Spleen (tissue), 11 donors: ENCODE measurements at regions not wholly inside any gene's neighbourhood (a gene's known extent, or its start where the extent isn't known, plus 50 kb on each side); places are given as distances from the start of the nearest gene placed in this dataset.

Experiments used
- DNase-seq: peaks from one replicate; pipeline ENCODE4 v3.0.0-alpha.2; 2020
- H3K27ac ChIP-seq, 8 donors: fragments of 200-600 bp; sonication (generic) in 7 of 8; 1 replicate in 4 of 8; 2 replicates in 4 of 8; pipeline versions ENCODE4 v1.5.0 to v1.8.0; 2016 to 2021; ENCODE audit warnings: inconsistent platforms in 4 of 8, mild to moderate bottlenecking in 4 of 8, moderate library complexity in 1 of 8
- H3K27me3 ChIP-seq, 7 donors: fragments of 200-600 bp; sonication (generic) in 6 of 7; replicated peaks in 1 of 7; 1 replicate in 4 of 7; 2 replicates in 3 of 7; pipeline versions ENCODE4 v1.5.0 to v1.8.0; 2016 to 2021; ENCODE audit warnings: inconsistent platforms in 3 of 7, mild to moderate bottlenecking in 1 of 7
- H3K36me3 ChIP-seq, 6 donors: fragments of 200-600 bp; sonication (generic) in 5 of 6; 1 replicate in 4 of 6; 2 replicates in 2 of 6; pipeline versions ENCODE4 v1.5.0 to v1.8.0; 2016 to 2021; ENCODE audit warnings: inconsistent platforms in 2 of 6
- H3K4me1 ChIP-seq, 6 donors: fragments of 200-600 bp; sonication (generic) in 5 of 6; 1 replicate in 3 of 6; 2 replicates in 3 of 6; pipeline versions ENCODE4 v1.5.0 to v1.8.0; 2016 to 2021; ENCODE audit warnings: inconsistent platforms in 3 of 6
- H3K4me3 ChIP-seq, 8 donors: fragments of 200-600 bp; sonication (generic) in 7 of 8; 1 replicate in 4 of 8; 2 replicates in 4 of 8; pipeline versions ENCODE4 v1.5.0 to v1.8.0; 2016 to 2021; ENCODE audit warnings: inconsistent platforms in 4 of 8, mild to moderate bottlenecking in 4 of 8, moderate library complexity in 2 of 8
- H3K9me3 ChIP-seq, 8 donors: fragments of 200-600 bp; sonication (generic) in 7 of 8; 1 replicate in 4 of 8; 2 replicates in 4 of 8; pipeline versions ENCODE4 v1.5.0 to v1.8.0; 2016 to 2021; ENCODE audit warnings: inconsistent platforms in 4 of 8
- POLR2A ChIP-seq, 3 donors: fragments of 450-650 bp; IDR thresholded peaks; one replicate each; pipeline ENCODE4 v1.5.1; 2017; ENCODE audit warnings: antibody characterized with exemption in 3 of 3, mild to moderate bottlenecking in 1 of 3
- POLR2AphosphoS5 ChIP-seq, 3 donors: sonication (generic); formaldehyde crosslinking; IDR thresholded peaks; one replicate each; pipeline ENCODE4 v1.5.1; 2017; ENCODE audit warnings: antibody characterized with exemption in 3 of 3
- WGBS, 5 donors: extraction: QIAGEN DNeasy Blood & Tissue Kit in 3 of 5; methylation state at CpG; one replicate each; pipeline versions ENCODE4 v1.1.5 to v1.1.7; 2013 to 2018; 5-methylcytosine and 5-hydroxymethylcytosine counted together
- intact Hi-C: fragments of 100-400 bp; cut with DNase I; formaldehyde crosslinking; loops from one replicate; pipeline ENCODE4 v1.15.0; 2023; ENCODE audit warnings: low total_unique reads
- TF ChIP-seq, protein P1 (sequence below), 11 experiments: fragments of 200-600 bp in 7 of 11; fragments of 450-650 bp in 4 of 11; sonication (generic) in 4 of 11; IDR thresholded peaks in 8 of 11; conservative IDR thresholded peaks in 3 of 11; 1 replicate in 7 of 11; 2 replicates in 4 of 11; pipeline versions ENCODE4 v1.4.0 to v1.8.0; 2016 to 2021; ENCODE audit warnings: antibody characterized with exemption in 11 of 11, inconsistent platforms in 4 of 11, mild to moderate bottlenecking in 1 of 11
- donor health status: healthy with polysubstance abuse.
- donor health status: DM: no; HTN: no; CAD: no; lungs with moderate emphysema.
- donor health status: DM: no; HTN: no; CAD: no.
- donor health status: Bipolar disorder and iron deficiency.
- donor health status: healthy.
- donor health status: DM: no; HTN: no; CAD: no.
- donor health status: DM: yes; HTN: yes; CAD: no.

DNA sequence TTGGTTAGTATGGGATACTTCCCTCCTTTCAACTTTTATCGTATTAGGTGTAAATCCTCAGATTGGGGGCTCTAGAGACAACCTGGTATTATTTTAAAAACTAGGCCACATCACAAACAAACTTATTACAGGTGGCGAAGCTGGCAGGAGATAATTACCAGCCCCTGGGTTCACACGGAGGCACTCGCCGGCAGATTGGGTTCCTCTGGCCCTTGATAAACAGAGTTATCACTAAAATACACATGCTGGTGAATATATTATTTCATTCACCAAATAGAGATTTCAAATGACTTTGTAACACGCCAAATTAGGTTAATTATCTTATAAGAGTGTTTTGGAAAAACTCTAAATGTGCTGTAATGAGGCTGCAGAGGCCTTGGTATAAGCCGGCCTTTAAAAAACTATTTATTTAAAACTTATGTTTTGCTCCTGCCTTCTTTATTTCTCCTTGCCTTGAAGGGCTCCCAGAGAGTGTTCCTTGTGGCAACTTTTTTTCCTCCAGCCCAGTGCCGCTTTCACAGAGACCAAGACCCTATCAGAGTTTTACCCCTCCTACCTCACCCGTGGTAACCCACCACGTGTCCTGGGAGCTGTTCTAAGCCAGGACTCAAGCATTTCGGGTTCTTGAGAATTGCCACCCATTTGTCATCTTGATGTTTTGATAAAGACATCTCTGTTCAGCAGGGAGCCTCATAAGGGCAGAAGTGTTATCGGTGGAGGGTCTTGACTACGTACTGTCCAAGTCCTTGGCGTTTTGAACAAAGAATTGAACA lies 468.6 kb upstream of the CFAP20DC start:
- H3K9me3 ChIP-seq = no peaks in the 10 kb centered on the region
- 88 to 92% (median 92%) methylated on average over 14 of the region's 14 CpGs for WGBS, 5 donors
- no peaks in the 10 kb centered on the region for H3K4me1 ChIP-seq
- no peak overlapping the region for H3K4me3 ChIP-seq
- no peaks in the 10 kb centered on the region for H3K27me3 ChIP-seq
- TF ChIP-seq, protein P1, sequence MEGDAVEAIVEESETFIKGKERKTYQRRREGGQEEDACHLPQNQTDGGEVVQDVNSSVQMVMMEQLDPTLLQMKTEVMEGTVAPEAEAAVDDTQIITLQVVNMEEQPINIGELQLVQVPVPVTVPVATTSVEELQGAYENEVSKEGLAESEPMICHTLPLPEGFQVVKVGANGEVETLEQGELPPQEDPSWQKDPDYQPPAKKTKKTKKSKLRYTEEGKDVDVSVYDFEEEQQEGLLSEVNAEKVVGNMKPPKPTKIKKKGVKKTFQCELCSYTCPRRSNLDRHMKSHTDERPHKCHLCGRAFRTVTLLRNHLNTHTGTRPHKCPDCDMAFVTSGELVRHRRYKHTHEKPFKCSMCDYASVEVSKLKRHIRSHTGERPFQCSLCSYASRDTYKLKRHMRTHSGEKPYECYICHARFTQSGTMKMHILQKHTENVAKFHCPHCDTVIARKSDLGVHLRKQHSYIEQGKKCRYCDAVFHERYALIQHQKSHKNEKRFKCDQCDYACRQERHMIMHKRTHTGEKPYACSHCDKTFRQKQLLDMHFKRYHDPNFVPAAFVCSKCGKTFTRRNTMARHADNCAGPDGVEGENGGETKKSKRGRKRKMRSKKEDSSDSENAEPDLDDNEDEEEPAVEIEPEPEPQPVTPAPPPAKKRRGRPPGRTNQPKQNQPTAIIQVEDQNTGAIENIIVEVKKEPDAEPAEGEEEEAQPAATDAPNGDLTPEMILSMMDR (IDR thresholded peaks at IDR 0.05 in 8 of 11, conservative IDR thresholded peaks at IDR 0.05 in 3 of 11) = no peak
- TF ChIP-seq POLR2AphosphoS5 (IDR thresholded peaks at IDR 0.05) = no peak
- TF ChIP-seq POLR2A (IDR thresholded peaks at IDR 0.05) = no peak
- intact Hi-C loops = no loop called here
- H3K36me3 ChIP-seq = no peaks in the 10 kb centered on the region
- no peak overlapping the region for H3K27ac ChIP-seq
- no peak for DNase-seq

DNA sequence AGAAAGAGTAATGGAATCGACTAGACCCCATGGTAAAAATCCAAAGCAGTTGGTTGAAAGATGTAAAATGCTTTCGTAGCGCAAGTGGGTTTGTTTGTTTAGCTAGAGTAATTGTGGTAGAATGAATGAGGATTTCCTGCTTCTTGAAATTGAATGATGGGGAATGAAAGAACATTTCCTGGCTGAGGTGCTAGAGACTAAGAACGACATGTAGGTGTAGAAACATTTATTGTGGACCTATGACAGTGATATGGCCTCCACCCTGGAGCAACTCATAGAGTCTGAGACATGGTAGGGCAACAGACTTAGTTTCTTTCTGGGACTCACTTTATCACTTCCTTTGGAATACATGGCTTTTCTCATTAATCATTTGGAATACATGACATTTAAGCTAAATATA lies 467.6 kb upstream of the CFAP20DC start:
- H3K27me3 ChIP-seq = no peaks in the 10 kb centered on the region
- no peak overlapping the region for H3K27ac ChIP-seq
- intact Hi-C loops = no loop called here
- no peaks in the 10 kb centered on the region for H3K9me3 ChIP-seq
- DNase-seq = no peak
- WGBS, 5 donors = 53 to 63% (median 62%) methylated on average over 4 of the region's 4 CpGs
- no peaks in the 10 kb centered on the region for H3K36me3 ChIP-seq
- H3K4me3 ChIP-seq = no peak overlapping the region
- no peaks in the 10 kb centered on the region for H3K4me1 ChIP-seq
- no peak for TF ChIP-seq POLR2AphosphoS5 (IDR thresholded peaks at IDR 0.05)
- no peak for TF ChIP-seq POLR2A (IDR thresholded peaks at IDR 0.05)
- TF ChIP-seq, protein P1 (IDR thresholded peaks at IDR 0.05 in 8 of 11, conservative IDR thresholded peaks at IDR 0.05 in 3 of 11) = no peak

DNA sequence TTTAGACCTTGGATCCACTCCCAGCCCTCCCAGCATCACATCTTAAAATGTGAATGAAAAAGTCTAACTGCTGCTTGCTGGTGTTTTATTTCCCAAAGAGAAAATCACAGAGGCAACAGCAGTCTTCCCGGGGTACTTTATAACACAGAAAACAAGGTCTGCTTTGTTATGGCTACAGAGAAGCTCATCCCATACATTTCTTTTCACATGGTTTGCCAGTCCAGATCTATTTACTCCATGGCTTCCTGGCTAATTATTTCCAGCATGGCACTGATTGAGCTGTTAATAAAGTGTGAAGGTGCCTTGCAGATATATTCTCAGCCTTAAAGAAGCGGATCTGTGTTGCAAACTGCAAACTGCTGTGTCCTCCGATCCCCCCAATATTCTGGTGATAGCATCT lies 466.1 kb upstream of the CFAP20DC start:
- no peak for TF ChIP-seq POLR2AphosphoS5 (IDR thresholded peaks at IDR 0.05)
- no peak for TF ChIP-seq POLR2A (IDR thresholded peaks at IDR 0.05)
- TF ChIP-seq, protein P1 (IDR thresholded peaks at IDR 0.05 in 8 of 11, conservative IDR thresholded peaks at IDR 0.05 in 3 of 11) = no peak
- Histone ChIP-seq H3K4me1 (no peaks in the 10 kb centered on the region), H3K27me3 (no peaks in the 10 kb centered on the region), H3K4me3 (no peak overlapping the region), H3K27ac (no peak overlapping the region), H3K36me3 (no peaks in the 10 kb centered on the region), H3K9me3 (no peaks in the 10 kb centered on the region)
- no peak for DNase-seq
- 91 to 96% (median 92%) methylated on average over 3 of the region's 3 CpGs for WGBS, 5 donors
- intact Hi-C loops = no loop called here

DNA sequence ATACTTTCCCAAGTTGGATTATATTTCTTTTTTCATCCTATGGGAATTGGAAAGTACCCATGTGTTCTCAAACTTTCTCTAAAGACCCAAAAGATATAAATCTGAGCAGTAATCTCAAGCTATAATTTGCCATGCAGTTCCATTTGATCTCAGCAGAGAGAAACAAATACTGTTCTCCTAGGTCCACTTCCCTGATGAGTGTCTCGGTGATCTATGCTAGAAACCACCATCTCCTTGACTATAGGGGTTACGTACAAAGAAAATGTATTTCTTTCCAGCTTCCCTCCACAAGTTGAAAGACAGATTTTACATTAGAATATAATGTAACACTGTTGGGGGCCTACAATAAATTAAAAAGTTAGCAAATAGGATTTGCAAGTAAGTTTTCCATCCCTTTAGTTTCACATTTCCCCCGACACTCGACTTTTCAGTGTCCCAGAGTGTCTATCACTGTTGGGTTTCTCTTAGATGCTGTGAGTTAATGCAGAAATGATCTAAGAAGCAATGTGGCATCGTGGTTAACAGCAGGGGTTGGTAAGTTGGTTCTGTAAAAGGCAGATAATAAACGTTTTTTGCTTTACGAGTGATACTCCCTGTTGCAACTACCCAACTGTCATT lies 465.1 kb upstream of the CFAP20DC start:
- intact Hi-C loops = no loop called here
- TF ChIP-seq POLR2AphosphoS5 (IDR thresholded peaks at IDR 0.05) (no peak), POLR2A (IDR thresholded peaks at IDR 0.05) (no peak)
- TF ChIP-seq, protein P1 (IDR thresholded peaks at IDR 0.05 in 8 of 11, conservative IDR thresholded peaks at IDR 0.05 in 3 of 11) = no peak
- H3K27ac ChIP-seq = no peak overlapping the region
- 63 to 78% (median 69%) methylated on average over 7 of the region's 7 CpGs for WGBS, 5 donors
- no peak overlapping the region for H3K4me3 ChIP-seq
- no peaks in the 10 kb centered on the region for H3K4me1 ChIP-seq
- DNase-seq = no peak
- H3K36me3 ChIP-seq = no peaks in the 10 kb centered on the region
- H3K9me3 ChIP-seq = no peaks in the 10 kb centered on the region
- no peaks in the 10 kb centered on the region for H3K27me3 ChIP-seq
